ENCODE measurements at regions not wholly inside any gene's neighbourhood (a gene's known extent, or its start where the extent isn't known, plus 50 kb on each side); places are given as distances from the start of the nearest gene placed in this dataset.

DNA sequence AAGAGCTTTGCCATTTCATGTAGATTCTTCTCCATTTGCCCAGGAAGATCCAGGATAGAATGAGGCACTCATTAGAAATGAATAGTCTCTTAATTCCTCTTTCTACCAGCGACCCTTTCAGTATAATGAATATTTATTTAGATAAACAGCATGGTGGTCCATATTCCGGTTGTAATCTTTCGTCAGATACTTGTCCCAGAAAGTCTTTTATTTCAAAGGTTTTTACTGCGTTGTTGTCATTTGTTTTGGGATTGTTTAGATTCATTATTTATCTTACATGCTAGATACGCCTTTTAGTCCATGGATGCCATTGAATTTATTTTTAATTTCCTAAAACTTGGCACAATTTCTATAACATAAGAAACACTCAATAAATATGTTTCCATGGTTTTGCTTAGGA, 139.7 kb upstream of the FLRT2 start:
- TF ChIP-seq, protein P1, sequence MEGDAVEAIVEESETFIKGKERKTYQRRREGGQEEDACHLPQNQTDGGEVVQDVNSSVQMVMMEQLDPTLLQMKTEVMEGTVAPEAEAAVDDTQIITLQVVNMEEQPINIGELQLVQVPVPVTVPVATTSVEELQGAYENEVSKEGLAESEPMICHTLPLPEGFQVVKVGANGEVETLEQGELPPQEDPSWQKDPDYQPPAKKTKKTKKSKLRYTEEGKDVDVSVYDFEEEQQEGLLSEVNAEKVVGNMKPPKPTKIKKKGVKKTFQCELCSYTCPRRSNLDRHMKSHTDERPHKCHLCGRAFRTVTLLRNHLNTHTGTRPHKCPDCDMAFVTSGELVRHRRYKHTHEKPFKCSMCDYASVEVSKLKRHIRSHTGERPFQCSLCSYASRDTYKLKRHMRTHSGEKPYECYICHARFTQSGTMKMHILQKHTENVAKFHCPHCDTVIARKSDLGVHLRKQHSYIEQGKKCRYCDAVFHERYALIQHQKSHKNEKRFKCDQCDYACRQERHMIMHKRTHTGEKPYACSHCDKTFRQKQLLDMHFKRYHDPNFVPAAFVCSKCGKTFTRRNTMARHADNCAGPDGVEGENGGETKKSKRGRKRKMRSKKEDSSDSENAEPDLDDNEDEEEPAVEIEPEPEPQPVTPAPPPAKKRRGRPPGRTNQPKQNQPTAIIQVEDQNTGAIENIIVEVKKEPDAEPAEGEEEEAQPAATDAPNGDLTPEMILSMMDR (IDR thresholded peaks at IDR 0.05), result no peak
- TF ChIP-seq POLR2A (IDR thresholded peaks at IDR 0.05), result no peak

All from prostate gland (tissue), 2 donors.